ENCODE measurements at regions not wholly inside any gene's neighbourhood (a gene's known extent, or its start where the extent isn't known, plus 50 kb on each side); places are given as distances from the start of the nearest gene placed in this dataset.
"Not testable (repeated sequence)": the region's sequence is repeated elsewhere in the genome, so short reads cannot be mapped to it uniquely, and the experiment has no call there.

GRCh38 chr22:25462474-25463346 is 101.8 kb upstream of the GRK3 start:
- TF ChIP-seq CTCF (conservative IDR thresholded peaks at IDR 0.05; ENCODE audit: low read depth, low read length): peak; percentile 80
- not testable (repeated sequence) for TF ChIP-seq EZH2 (IDR thresholded peaks at IDR 0.05; ENCODE audit: low read length, unreplicated experiment); EZH2phosphoT487 (IDR thresholded peaks at IDR 0.05; ENCODE audit: borderline replicate concordance, low read length)

Data from PC-3 (cell line).